CD4-positive, alpha-beta memory T cell (primary cell): ENCODE measurements at regions not wholly inside any gene's neighbourhood (a gene's known extent, or its start where the extent isn't known, plus 50 kb on each side); places are given as distances from the start of the nearest gene placed in this dataset.

Experiments
- CTCF ChIA-PET: fragments of 350-600 bp; sonication (Branson Sonifier 250); formaldehyde crosslinking; loops from one replicate; lab custom pipeline; 2021; ENCODE audit warnings: inconsistent platforms; ENCODE audit not compliant: partially characterized antibody; lab: Charles Lee
- POLR2A ChIA-PET: fragments of 350-600 bp; sonication (Branson Sonifier 250); formaldehyde crosslinking; loops from one replicate; lab custom pipeline; 2021; ENCODE audit not compliant: partially characterized antibody; lab: Charles Lee
- DNase-seq, 5 donors: peaks; one replicate each; pipeline versions ENCODE4 v3.0.0 to v3.0.0-alpha.2; 2020 to 2022; ENCODE audit warnings: mixed read lengths in 1 of 5
- H3K27ac ChIP-seq: one replicate; pipeline ENCODE4 v1.7.0; 2013; ENCODE audit warnings: low read depth, low read length
- H3K27me3 ChIP-seq: 2 replicates; pipeline ENCODE4 v1.7.0; 2013; ENCODE audit warnings: mild to moderate bottlenecking, low read length, moderate library complexity; ENCODE audit not compliant: insufficient read depth
- H3K36me3 ChIP-seq: 2 replicates; pipeline ENCODE4 v1.7.0; 2013; ENCODE audit warnings: mild to moderate bottlenecking, low read length, moderate library complexity; ENCODE audit not compliant: insufficient read depth
- H3K4me1 ChIP-seq: 2 replicates; pipeline ENCODE4 v1.7.0; 2013; ENCODE audit warnings: mild to moderate bottlenecking, low read length, moderate library complexity; ENCODE audit not compliant: insufficient read depth
- H3K4me3 ChIP-seq, 2 donors: one replicate each; pipeline ENCODE4 v1.7.0; 2013; ENCODE audit warnings: low read length in 2 of 2, mild to moderate bottlenecking in 1 of 2
- H3K9me3 ChIP-seq, 2 donors: one replicate each; pipeline ENCODE4 v1.7.0; 2013; ENCODE audit warnings: low read length in 2 of 2, control low read depth in 1 of 2; ENCODE audit not compliant: control insufficient read depth in 1 of 2
- H3K27ac Mint-ChIP-seq, 7 donors: one replicate each; pipeline ENCODE4 v1.8.0; 2020 to 2021; ENCODE audit warnings: mixed read lengths in 7 of 7, mild to moderate bottlenecking in 6 of 7, inconsistent platforms in 3 of 7, moderate library complexity in 3 of 7
- H3K27me3 Mint-ChIP-seq, 2 donors: one replicate each; pipeline ENCODE4 v1.8.0; 2020 to 2021; ENCODE audit warnings: mixed read lengths in 2 of 2
- H3K36me3 Mint-ChIP-seq, 2 donors: one replicate each; pipeline ENCODE4 v1.8.0; 2020 to 2021; ENCODE audit warnings: mixed read lengths in 2 of 2, inconsistent platforms in 1 of 2, mild to moderate bottlenecking in 1 of 2
- H3K4me1 Mint-ChIP-seq, 4 donors: one replicate each; pipeline ENCODE4 v1.8.0; 2020 to 2021; ENCODE audit warnings: mixed read lengths in 4 of 4, mild to moderate bottlenecking in 1 of 4
- H3K4me3 Mint-ChIP-seq, 8 donors: one replicate each; pipeline ENCODE4 v1.8.0; 2020 to 2021; ENCODE audit warnings: mixed read lengths in 8 of 8, mild to moderate bottlenecking in 7 of 8, moderate library complexity in 6 of 8, inconsistent platforms in 3 of 8
- H3K9me3 Mint-ChIP-seq, 8 donors: one replicate each; pipeline ENCODE4 v1.8.0; 2020 to 2021; ENCODE audit warnings: mixed read lengths in 8 of 8, mild to moderate bottlenecking in 5 of 8, inconsistent platforms in 3 of 8, moderate library complexity in 1 of 8
- intact Hi-C: fragments of 100-400 bp; cut with micrococcal nuclease; formaldehyde crosslinking; loops from one replicate; pipeline ENCODE4 v1.15.1; 2023

DNA sequence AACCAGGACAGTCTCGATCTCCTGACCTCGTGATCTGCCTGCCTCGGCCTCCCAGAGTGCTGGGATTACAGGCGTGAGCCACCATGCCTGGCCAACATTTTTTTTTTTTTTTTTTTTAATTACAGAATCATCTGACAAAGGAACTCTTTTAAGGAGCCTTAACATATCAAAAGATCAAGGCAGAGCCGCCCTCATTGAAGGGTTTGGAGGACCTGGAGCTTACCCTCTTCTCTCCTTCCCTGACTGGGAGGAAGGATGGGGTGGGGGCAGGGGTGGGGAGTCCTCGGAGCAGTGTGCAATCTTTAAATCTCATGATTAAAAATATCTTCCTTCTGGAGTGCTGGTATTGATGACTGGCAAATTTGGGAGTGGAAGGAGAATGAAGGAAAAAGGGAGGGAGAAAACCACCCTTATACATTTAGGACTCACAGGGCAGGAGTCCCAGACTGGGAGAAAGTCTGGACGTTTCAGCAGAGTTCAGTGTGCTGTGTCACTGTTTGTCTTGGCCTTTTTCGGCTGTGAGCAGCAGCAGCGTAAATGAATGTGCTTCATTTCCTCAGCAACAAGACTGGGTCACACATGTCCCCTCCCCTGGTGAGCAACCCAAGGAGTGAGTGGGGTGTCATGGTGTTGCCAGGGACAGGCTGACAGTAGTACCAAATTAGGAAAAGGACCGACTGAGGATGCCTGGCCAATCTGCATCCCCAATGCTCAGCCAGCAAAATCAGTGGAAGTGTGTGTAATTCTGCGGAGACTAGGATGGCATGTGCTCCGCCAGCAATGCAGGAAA, 115.3 kb upstream of the BNC2 start:
- no peaks in the 10 kb centered on the region for H3K27me3 ChIP-seq

DNA sequence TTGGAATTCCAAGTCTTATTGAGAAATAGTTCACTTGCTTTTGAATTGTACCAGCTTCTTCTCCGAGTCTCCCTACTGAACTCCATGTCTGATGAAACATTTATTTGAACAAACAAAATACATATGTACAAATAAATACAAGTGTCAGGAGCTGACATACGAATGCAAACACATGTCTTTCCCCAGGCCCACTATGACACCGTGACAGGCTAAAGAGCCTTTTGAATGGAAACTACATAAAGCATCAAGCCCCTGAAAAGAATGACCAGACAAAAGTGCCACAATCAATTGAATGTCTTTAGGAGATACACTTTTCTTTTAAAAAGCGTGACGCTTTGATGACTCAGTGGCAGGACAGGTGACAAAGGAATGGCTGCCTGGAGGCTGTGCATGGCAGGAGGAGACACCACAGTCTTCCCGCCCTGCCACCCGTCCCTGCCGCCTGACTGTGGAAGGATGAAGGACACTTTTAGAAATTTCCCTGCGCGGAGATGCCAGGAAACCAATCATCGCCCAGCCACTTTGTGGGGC, 112.4 kb upstream of the BNC2 start:
- Histone ChIP-seq H3K4me1 (no peaks in the 10 kb centered on the region), H3K27me3 (no peaks in the 10 kb centered on the region), H3K9me3 (no peaks in the 10 kb centered on the region), H3K27ac (no peak overlapping the region), H3K4me3 (no peak overlapping the region), H3K36me3 (no peaks in the 10 kb centered on the region)
- Mint-ChIP-seq H3K4me1 (no peaks in the 10 kb centered on the region), H3K27ac (no peak overlapping the region), H3K36me3 (no peaks in the 10 kb centered on the region), H3K27me3 (no peaks in the 10 kb centered on the region), H3K9me3 (peaks cover 0 to 15% (median 11%) of the 10 kb centered on the region in 8 donors), H3K4me3 (no peak overlapping the region)
- POLR2A ChIA-PET = no interaction called here
- intact Hi-C loops = no loop called here
- no peak for DNase-seq
- CTCF ChIA-PET = no interaction called here

More for the DNA sequence above, 115.3 kb upstream of the BNC2 start:
- ChIA-PET CTCF (no interaction called here), POLR2A (no interaction called here)
- Histone ChIP-seq H3K4me1 (no peaks in the 10 kb centered on the region), H3K27ac (no peak overlapping the region), H3K4me3 (no peak overlapping the region), H3K9me3 (no peaks in the 10 kb centered on the region), H3K36me3 (no peaks in the 10 kb centered on the region)
- no peaks in the 10 kb centered on the region for H3K4me1 Mint-ChIP-seq
- intact Hi-C loops = no loop called here
- no peak for DNase-seq
- no peaks in the 10 kb centered on the region for H3K36me3 Mint-ChIP-seq
- no peak overlapping the region for H3K4me3 Mint-ChIP-seq
- H3K27ac Mint-ChIP-seq = no peak overlapping the region
- peaks cover 0 to 13% (median 8%) of the 10 kb centered on the region in 8 donors for H3K9me3 Mint-ChIP-seq
- no peaks in the 10 kb centered on the region for H3K27me3 Mint-ChIP-seq

DNA sequence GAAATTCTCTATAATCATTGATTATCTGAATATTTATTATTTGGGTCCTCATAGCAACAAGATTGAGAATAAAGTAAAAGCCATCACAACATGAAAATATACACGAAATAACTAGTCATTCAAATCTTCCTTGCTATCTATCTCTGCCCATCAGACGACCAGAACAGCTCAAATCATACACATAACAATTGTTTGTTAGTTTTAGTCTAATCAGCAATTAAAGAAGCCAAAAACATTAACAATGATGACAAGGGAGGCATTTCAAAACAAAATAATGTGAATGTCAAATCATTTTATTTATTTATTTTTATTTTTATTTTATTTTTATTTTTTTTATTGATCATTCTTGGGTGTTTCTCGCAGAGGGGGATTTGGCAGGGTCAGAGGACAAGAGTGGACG, 106.0 kb upstream of the BNC2 start:
- Histone ChIP-seq H3K27ac (no peak overlapping the region), H3K27me3 (no peaks in the 10 kb centered on the region), H3K9me3 (no peaks in the 10 kb centered on the region), H3K4me1 (no peaks in the 10 kb centered on the region), H3K4me3 (no peak overlapping the region), H3K36me3 (no peaks in the 10 kb centered on the region)
- Mint-ChIP-seq H3K4me1 (no peaks in the 10 kb centered on the region), H3K4me3 (no peak overlapping the region), H3K27me3 (no peaks in the 10 kb centered on the region), H3K27ac (no peak overlapping the region), H3K36me3 (no peaks in the 10 kb centered on the region), H3K9me3 (peaks cover 0 to 27% (median 19%) of the 10 kb centered on the region in 8 donors)
- CTCF ChIA-PET = no interaction called here
- POLR2A ChIA-PET = no interaction called here
- intact Hi-C loops = no loop called here
- DNase-seq = no peak

DNA sequence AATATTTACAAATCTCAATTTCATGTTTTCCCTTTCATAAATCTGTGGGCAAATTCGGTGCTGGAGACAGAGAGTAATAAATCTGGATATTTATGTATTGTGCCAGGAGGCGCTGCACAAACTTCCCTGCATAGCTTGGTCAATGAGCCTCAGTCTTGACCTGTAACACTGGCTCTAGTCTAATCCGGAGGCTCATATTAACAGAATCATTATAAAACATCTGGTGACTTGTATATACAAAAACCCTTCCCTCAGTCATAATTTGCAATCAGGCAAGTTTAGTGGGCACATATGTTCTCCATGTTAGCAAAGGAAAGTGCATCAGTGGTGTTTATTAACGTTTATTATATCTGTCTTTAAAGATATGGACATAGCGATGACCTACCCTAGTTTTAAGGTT, 104.0 kb upstream of the BNC2 start:
- no peaks in the 10 kb centered on the region for H3K36me3 ChIP-seq
- DNase-seq = no peak
- intact Hi-C loops = no loop called here
- no peaks in the 10 kb centered on the region for H3K9me3 ChIP-seq
- ChIA-PET POLR2A (no interaction called here), CTCF (no interaction called here)
- Mint-ChIP-seq H3K36me3 (no peaks in the 10 kb centered on the region), H3K27ac (no peak overlapping the region), H3K27me3 (no peaks in the 10 kb centered on the region), H3K4me1 (no peaks in the 10 kb centered on the region), H3K9me3 (peaks cover 0 to 28% (median 20%) of the 10 kb centered on the region in 8 donors), H3K4me3 (no peak overlapping the region)
- no peak overlapping the region for H3K27ac ChIP-seq
- no peaks in the 10 kb centered on the region for H3K4me1 ChIP-seq
- H3K27me3 ChIP-seq = no peaks in the 10 kb centered on the region
- no peak overlapping the region for H3K4me3 ChIP-seq

DNA sequence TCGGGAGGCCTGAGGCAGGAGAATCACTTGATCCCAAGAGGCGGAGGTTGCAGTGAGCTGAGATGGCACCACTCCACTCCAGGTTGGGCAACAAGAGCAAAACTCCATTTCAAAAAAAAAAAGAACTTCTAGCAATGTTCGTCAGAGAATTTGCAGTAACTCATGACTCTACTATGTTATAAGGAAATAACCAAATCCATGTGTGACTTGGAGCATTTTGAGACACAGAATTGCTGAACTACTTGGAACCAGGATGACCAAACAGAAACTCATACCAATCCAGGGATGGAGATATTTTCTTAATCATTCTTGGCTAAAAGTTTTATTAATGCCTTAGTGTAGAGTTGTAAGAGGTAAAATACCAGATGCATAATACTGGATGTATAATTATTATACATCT, 99.9 kb upstream of the BNC2 start:
- H3K27ac ChIP-seq = no peak overlapping the region
- no peak overlapping the region for H3K4me3 Mint-ChIP-seq
- no peaks in the 10 kb centered on the region for H3K4me1 ChIP-seq
- no peaks in the 10 kb centered on the region for H3K27me3 Mint-ChIP-seq
- peaks cover 0 to 37% (median 17%) of the 10 kb centered on the region in 8 donors for H3K9me3 Mint-ChIP-seq
- no peak for DNase-seq
- ChIA-PET POLR2A (no interaction called here), CTCF (no interaction called here)
- H3K4me3 ChIP-seq = no peak overlapping the region
- H3K36me3 Mint-ChIP-seq = peaks cover 0 to 1% of the 10 kb centered on the region in 2 donors
- no peak overlapping the region for H3K27ac Mint-ChIP-seq
- no peaks in the 10 kb centered on the region for H3K4me1 Mint-ChIP-seq
- H3K9me3 ChIP-seq = no peaks in the 10 kb centered on the region
- intact Hi-C loops = no loop called here
- H3K27me3 ChIP-seq = no peaks in the 10 kb centered on the region
- H3K36me3 ChIP-seq = no peaks in the 10 kb centered on the region

DNA sequence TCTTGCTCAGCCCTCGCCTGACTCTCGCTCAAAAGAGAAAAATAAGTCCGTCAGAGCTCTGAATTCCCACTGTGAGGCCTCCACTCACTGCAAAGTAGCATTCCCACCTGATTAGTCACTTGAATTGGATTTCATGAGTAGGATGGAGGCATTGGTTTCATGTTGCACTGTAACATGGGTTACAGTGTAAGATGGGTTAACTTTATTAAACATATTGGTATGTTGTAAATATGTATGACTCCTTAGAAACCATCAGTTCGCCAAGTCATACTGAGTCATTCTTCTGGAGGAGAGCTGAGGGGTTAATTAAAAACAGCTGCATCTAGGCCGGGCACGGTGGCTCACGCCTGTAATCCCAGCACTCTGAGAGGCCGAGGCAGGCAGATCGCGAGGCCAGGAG, 93.8 kb upstream of the BNC2 start:
- intact Hi-C loops = no loop called here
- no peak overlapping the region for H3K4me3 Mint-ChIP-seq
- no peak for DNase-seq
- H3K36me3 Mint-ChIP-seq = peaks cover 0 to 1% of the 10 kb centered on the region in 2 donors
- no peaks in the 10 kb centered on the region for H3K4me1 ChIP-seq
- H3K27ac Mint-ChIP-seq = no peak overlapping the region
- no peak overlapping the region for H3K4me3 ChIP-seq
- peaks cover 5 to 26% (median 14%) of the 10 kb centered on the region in 8 donors for H3K9me3 Mint-ChIP-seq
- no peaks in the 10 kb centered on the region for H3K9me3 ChIP-seq
- H3K36me3 ChIP-seq = no peaks in the 10 kb centered on the region
- POLR2A ChIA-PET = no interaction called here
- CTCF ChIA-PET = no interaction called here
- no peaks in the 10 kb centered on the region for H3K4me1 Mint-ChIP-seq
- no peaks in the 10 kb centered on the region for H3K27me3 Mint-ChIP-seq
- no peak overlapping the region for H3K27ac ChIP-seq
- H3K27me3 ChIP-seq = no peaks in the 10 kb centered on the region

DNA sequence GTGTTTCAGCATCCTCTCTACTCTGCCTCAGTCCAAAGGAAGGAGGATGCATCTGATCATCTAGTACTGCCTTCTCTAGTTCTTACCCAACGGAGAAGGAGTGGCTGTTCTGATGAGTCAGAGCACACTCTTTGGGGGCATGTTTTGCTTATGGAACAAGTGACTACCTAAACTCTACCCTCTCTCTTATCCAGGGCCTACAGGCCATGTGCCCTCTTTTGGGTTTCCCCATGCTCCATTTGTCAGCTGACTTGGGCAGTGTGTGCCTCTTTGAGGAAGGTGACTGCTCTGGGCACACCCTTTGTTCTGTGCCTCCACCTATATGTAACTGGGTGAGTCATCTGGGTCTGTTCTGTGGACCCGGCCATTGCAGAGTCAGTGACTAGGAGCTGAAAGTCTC, 89.6 kb upstream of the BNC2 start:
- Mint-ChIP-seq H3K4me3 (no peak overlapping the region), H3K27me3 (no peaks in the 10 kb centered on the region), H3K4me1 (no peaks in the 10 kb centered on the region), H3K27ac (no peak overlapping the region), H3K36me3 (no peaks in the 10 kb centered on the region), H3K9me3 (peaks cover 5 to 20% (median 12%) of the 10 kb centered on the region in 8 donors)
- no peaks in the 10 kb centered on the region for H3K4me1 ChIP-seq
- no peaks in the 10 kb centered on the region for H3K27me3 ChIP-seq
- intact Hi-C loops = no loop called here
- POLR2A ChIA-PET = no interaction called here
- CTCF ChIA-PET = no interaction called here
- DNase-seq = no peak
- H3K27ac ChIP-seq = no peak overlapping the region
- no peaks in the 10 kb centered on the region for H3K36me3 ChIP-seq
- no peak overlapping the region for H3K4me3 ChIP-seq
- no peaks in the 10 kb centered on the region for H3K9me3 ChIP-seq
